Lung (tissue), 11 donors: ENCODE measurements at regions not wholly inside any gene's neighbourhood (a gene's known extent, or its start where the extent isn't known, plus 50 kb on each side); places are given as distances from the start of the nearest gene placed in this dataset.

ENCODE experiments used
- ATAC-seq: fragments of 200-7000 bp; cut with Tn5 transposase; one replicate; pipeline ENCODE4 v1.9.1; 2020; ENCODE audit warnings: moderate number of reproducible peaks; ENCODE audit not compliant: insufficient read depth, low FRiP score
- DNase-seq, 3 donors: peaks; one replicate each; pipeline ENCODE4 v3.0.0-alpha.2; 2013 to 2017
- H3K27ac ChIP-seq, 2 donors: one replicate each; pipeline ENCODE4 v1.5.1; 2013; ENCODE audit warnings: mild to moderate bottlenecking in 2 of 2, moderate library complexity in 2 of 2, control low read depth in 1 of 2, inconsistent platforms in 1 of 2, low read depth in 1 of 2, low read length in 1 of 2
- H3K27me3 ChIP-seq, 3 donors: one replicate each; pipeline ENCODE4 v1.5.1; 2013; ENCODE audit warnings: low read length in 2 of 3; ENCODE audit not compliant: control insufficient read depth in 3 of 3, insufficient read depth in 3 of 3
- H3K36me3 ChIP-seq, 4 donors: one replicate each; pipeline ENCODE4 v1.5.1; 2013; ENCODE audit warnings: low read length in 4 of 4, mild to moderate bottlenecking in 1 of 4, moderate library complexity in 1 of 4; ENCODE audit not compliant: control insufficient read depth in 4 of 4, insufficient read depth in 4 of 4
- H3K4me1 ChIP-seq, 5 donors: one replicate each; pipeline ENCODE4 v1.5.1; 2013; ENCODE audit warnings: low read length in 5 of 5, mild to moderate bottlenecking in 2 of 5, moderate library complexity in 1 of 5; ENCODE audit not compliant: control insufficient read depth in 5 of 5, insufficient read depth in 5 of 5
- H3K4me3 ChIP-seq: one replicate; pipeline ENCODE4 v1.5.1; 2013; ENCODE audit warnings: mild to moderate bottlenecking, control low read depth, moderate library complexity
- H3K9ac ChIP-seq, 2 donors: one replicate each; pipeline ENCODE4 v1.5.1; 2013; ENCODE audit warnings: low read length in 2 of 2, control low read depth in 1 of 2; ENCODE audit not compliant: insufficient read depth in 1 of 2
- H3K9me3 ChIP-seq, 4 donors: one replicate each; pipeline ENCODE4 v1.5.1; 2013; ENCODE audit warnings: low read length in 3 of 4, mild to moderate bottlenecking in 1 of 4, moderate library complexity in 1 of 4; ENCODE audit not compliant: control insufficient read depth in 4 of 4, insufficient read depth in 3 of 4
- CTCF ChIP-seq: IDR thresholded peaks from 2 replicates; pipeline ENCODE4 v1.5.1; 2012; ENCODE audit warnings: mild to moderate bottlenecking; ENCODE audit errors: control extremely low read depth, extremely low read depth
- WGBS, 2 donors: extraction: QIAGEN DNeasy Blood & Tissue Kit; methylation state at CpG; one replicate each; pipeline ENCODE4 v1.1.7; 2013; 5-methylcytosine and 5-hydroxymethylcytosine counted together
- donor health status: control.
- donor health status: control.
- donor health status: Bipolar disorder and iron deficiency.
- donor health status: healthy.
- donor health status: DM: yes; HTN: yes; CAD: no.

- WGBS, 2 donors, result 64 to 72% methylated on average over 1 of the region's 1 CpG
- H3K36me3 ChIP-seq, result no peaks in the 10 kb centered on the region
- ATAC-seq, result no peak
- H3K27me3 ChIP-seq, result no peaks in the 10 kb centered on the region
- no peak for TF ChIP-seq CTCF
- peaks cover 2 to 14% (median 4%) of the 10 kb centered on the region in 5 donors for H3K4me1 ChIP-seq
- no peaks in the 10 kb centered on the region for H3K9me3 ChIP-seq
- no peak overlapping the region for H3K27ac ChIP-seq
- H3K9ac ChIP-seq, result no peak overlapping the region
- H3K4me3 ChIP-seq, result no peak overlapping the region
- no peak for DNase-seq
These were observed 112.2 kb upstream of the RBMS3 start for GRCh38 chr3:29168696-29169095.

- no peaks in the 10 kb centered on the region for H3K27me3 ChIP-seq
These were observed 111.4 kb upstream of the RBMS3 start for GRCh38 chr3:29169451-29169850.

DNA sequence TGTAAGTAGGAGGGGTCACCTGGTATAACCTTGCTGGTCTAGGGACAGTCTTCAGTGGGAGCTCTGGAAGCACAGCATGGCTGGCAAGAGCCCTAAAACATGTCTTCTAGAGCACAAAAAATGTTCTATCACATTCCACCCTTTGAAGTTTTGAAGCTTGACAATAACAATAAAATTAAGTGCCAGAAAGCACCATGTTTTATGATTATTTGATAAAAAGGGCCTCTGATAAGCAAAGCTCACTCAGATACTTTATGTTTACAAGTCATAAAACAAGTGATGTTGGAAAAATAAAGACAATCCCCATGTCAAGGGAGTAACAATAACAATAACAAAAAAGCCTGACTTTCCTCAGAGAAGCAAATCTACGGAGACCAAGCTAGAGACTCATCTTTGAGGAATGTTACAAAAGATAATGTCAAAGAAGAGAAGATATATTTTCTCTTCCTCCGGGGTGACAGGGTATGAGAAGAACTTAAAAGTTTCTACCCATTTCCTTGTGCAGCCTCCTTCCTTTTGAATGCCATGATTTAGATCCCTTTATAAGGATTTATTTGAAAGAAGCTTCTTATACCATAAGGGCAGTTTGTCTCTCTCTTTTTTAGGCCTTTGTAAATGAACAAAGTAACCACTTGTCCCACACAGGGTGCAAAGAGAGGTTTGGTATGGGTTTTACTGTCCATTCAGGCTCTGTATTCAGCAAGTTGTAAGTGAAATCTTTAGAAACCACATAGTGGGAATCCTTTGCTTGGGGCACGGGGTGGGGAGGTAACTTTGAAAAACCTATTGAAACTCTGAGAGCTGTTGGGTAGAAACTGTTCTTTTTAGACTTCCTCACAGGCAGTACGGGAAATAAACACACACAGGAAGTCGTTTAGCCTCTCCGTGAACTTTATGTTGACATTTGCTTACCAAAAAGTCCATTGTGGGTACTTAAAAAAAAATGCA is 109.6 kb upstream of the RBMS3 start:
- H3K9me3 ChIP-seq, result no peaks in the 10 kb centered on the region
- H3K4me3 ChIP-seq, result no peak overlapping the region
- no peak for TF ChIP-seq CTCF
- H3K27me3 ChIP-seq, result no peaks in the 10 kb centered on the region
- 16 to 32% methylated on average over 6 of the region's 6 CpGs for WGBS, 2 donors
- H3K9ac ChIP-seq, result no peak overlapping the region
- peaks cover 2 to 14% (median 4%) of the 10 kb centered on the region in 5 donors for H3K4me1 ChIP-seq
- ATAC-seq, result no peak
- DNase-seq, result peak; percentile 41 to 89 (median 81)
- H3K27ac ChIP-seq, result peak overlapping the region; percentile 70 to 79
- no peaks in the 10 kb centered on the region for H3K36me3 ChIP-seq

More at GRCh38 chr3:29169451-29169850, 111.4 kb upstream of the RBMS3 start:
- no peaks in the 10 kb centered on the region for H3K9me3 ChIP-seq
- H3K4me3 ChIP-seq, result no peak overlapping the region
- no peak overlapping the region for H3K27ac ChIP-seq
- WGBS, 2 donors, result 76 to 91% methylated on average over 3 of the region's 3 CpGs
- TF ChIP-seq CTCF, result no peak
- H3K4me1 ChIP-seq, result peaks cover 2 to 14% (median 4%) of the 10 kb centered on the region in 5 donors
- no peak overlapping the region for H3K9ac ChIP-seq
- DNase-seq (no peak), ATAC-seq (no peak)
- H3K36me3 ChIP-seq, result no peaks in the 10 kb centered on the region
